ENCODE measurements at regions not wholly inside any gene's neighbourhood (a gene's known extent, or its start where the extent isn't known, plus 50 kb on each side); places are given as distances from the start of the nearest gene placed in this dataset.

GRCh38 chr7:9575716-9576115, 1142.3 kb downstream of the NXPH1 start:
- no peak for TF ChIP-seq CTCF (conservative IDR thresholded peaks at IDR 0.05; ENCODE audit: low read depth, low read length)
- no peak for TF ChIP-seq RAD21 (IDR thresholded peaks at IDR 0.05; ENCODE audit: low read length)
- no peak for TF ChIP-seq POLR2A (IDR thresholded peaks at IDR 0.05; ENCODE audit: low read depth, low read length)
- TF ChIP-seq MAFK (IDR thresholded peaks at IDR 0.05; ENCODE audit: low read depth, low read length) = no peak
- no peak for TF ChIP-seq MXI1 (IDR thresholded peaks at IDR 0.05; ENCODE audit: borderline replicate concordance, low read depth, low read length)
- TF ChIP-seq, protein P1, sequence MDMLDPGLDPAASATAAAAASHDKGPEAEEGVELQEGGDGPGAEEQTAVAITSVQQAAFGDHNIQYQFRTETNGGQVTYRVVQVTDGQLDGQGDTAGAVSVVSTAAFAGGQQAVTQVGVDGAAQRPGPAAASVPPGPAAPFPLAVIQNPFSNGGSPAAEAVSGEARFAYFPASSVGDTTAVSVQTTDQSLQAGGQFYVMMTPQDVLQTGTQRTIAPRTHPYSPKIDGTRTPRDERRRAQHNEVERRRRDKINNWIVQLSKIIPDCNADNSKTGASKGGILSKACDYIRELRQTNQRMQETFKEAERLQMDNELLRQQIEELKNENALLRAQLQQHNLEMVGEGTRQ (IDR thresholded peaks at IDR 0.05; ENCODE audit: low read depth, low read length) = no peak
- no peak for TF ChIP-seq RCOR1 (IDR thresholded peaks at IDR 0.05; ENCODE audit: insufficient replicate concordance, low read length)
- TF ChIP-seq CEBPB (IDR thresholded peaks at IDR 0.05; ENCODE audit: low read depth, low read length) = no peak
- TF ChIP-seq BHLHE40 (IDR thresholded peaks at IDR 0.05; ENCODE audit: low read depth, low read length) = no peak
- TF ChIP-seq SMC3 (IDR thresholded peaks at IDR 0.05; ENCODE audit: low read depth, low read length) = no peak
- no peak for TF ChIP-seq ELK1 (IDR thresholded peaks at IDR 0.05; ENCODE audit: borderline replicate concordance, low read depth, low read length)

Data from IMR-90 (cell line).